SK-N-SH (cell line): ENCODE measurements at regions not wholly inside any gene's neighbourhood (a gene's known extent, or its start where the extent isn't known, plus 50 kb on each side); places are given as distances from the start of the nearest gene placed in this dataset.

Experiments used
- CTCF ChIA-PET: fragments of 300-600, 350-600 bp; formaldehyde crosslinking; extraction: SDS; loops from one replicate; lab custom pipeline; 2021; lab: Yijun Ruan, JAX
- POLR2A ChIA-PET: fragments of 350-600 bp; sonication (Branson Sonifier 250); formaldehyde crosslinking; extraction: SDS; loops from one replicate; lab custom pipeline; 2020; ENCODE audit warnings: antibody characterized with exemption, inconsistent platforms; lab: Yijun Ruan, JAX
- DNase-seq: peaks from one replicate; pipeline ENCODE4 v3.0.0; 2012
- H2AFZ ChIP-seq: fragments of 200-600 bp; sonication (generic); 2 replicates; pipeline ENCODE4 v1.8.1; 2016; ENCODE audit warnings: antibody characterized with exemption, mild to moderate bottlenecking, low read depth
- H3F3A ChIP-seq: fragments of 200-600 bp; sonication (generic); replicated peaks from 2 replicates; pipeline ENCODE3; 2016; ENCODE audit warnings: antibody characterized with exemption, mild to moderate bottlenecking; ENCODE audit not compliant: insufficient read depth
- H3K27ac ChIP-seq, 2 experiments: fragments of 200-500 bp in 1 of 2; fragments of 200-600 bp in 1 of 2; sonication (Bioruptor generic) in 1 of 2; sonication (generic), shearing (Covaris generic) in 1 of 2; 2 replicates each; pipeline versions ENCODE4 v1.5.1 to v1.6.1; 2014 to 2016; ENCODE audit warnings: low read depth in 2 of 2, inconsistent platforms in 1 of 2, low read length in 1 of 2, mild to moderate bottlenecking in 1 of 2, mixed read lengths in 1 of 2
- H3K27me3 ChIP-seq: fragments of 200-600 bp; sonication (generic), shearing (Covaris generic); 2 replicates; pipeline ENCODE4 v1.6.1; 2016; ENCODE audit warnings: mixed run types; ENCODE audit not compliant: insufficient read depth
- H3K36me3 ChIP-seq, 2 experiments: fragments of 200-500 bp in 1 of 2; fragments of 200-600 bp in 1 of 2; sonication (Bioruptor generic) in 1 of 2; sonication (generic) in 1 of 2; replicated peaks in 1 of 2; 2 replicates each; pipeline versions ENCODE3 to v1.5.1; 2014 to 2016; ENCODE audit warnings: low read length in 1 of 2, mild to moderate bottlenecking in 1 of 2; ENCODE audit not compliant: insufficient read depth in 2 of 2, control insufficient read depth in 1 of 2
- H3K4me1 ChIP-seq, 2 experiments: fragments of 200-500 bp in 1 of 2; fragments of 200-600 bp in 1 of 2; sonication (Bioruptor generic) in 1 of 2; sonication (generic), shearing (Covaris generic) in 1 of 2; 2 replicates each; pipeline versions ENCODE4 v1.5.1 to v1.6.1; 2014 to 2016; ENCODE audit warnings: low read depth in 1 of 2, low read length in 1 of 2, mixed run types in 1 of 2; ENCODE audit not compliant: insufficient read depth in 2 of 2, control insufficient read depth in 1 of 2
- H3K4me2 ChIP-seq: fragments of 200-600 bp; sonication (generic), shearing (Covaris generic); 2 replicates; pipeline ENCODE4 v1.6.1; 2017; ENCODE audit warnings: mixed run types
- H3K4me3 ChIP-seq, 2 experiments: fragments of 200-500 bp in 1 of 2; fragments of 200-600 bp in 1 of 2; sonication (Bioruptor generic) in 1 of 2; sonication (generic), shearing (Covaris generic) in 1 of 2; 2 replicates each; pipeline versions ENCODE4 v1.5.1 to v1.8.1; 2014 to 2016; ENCODE audit warnings: low read depth in 2 of 2, inconsistent platforms in 1 of 2, low read length in 1 of 2, mild to moderate bottlenecking in 1 of 2, mixed read lengths in 1 of 2, moderate library complexity in 1 of 2
- H3K79me2 ChIP-seq: fragments of 200-600 bp; sonication (generic); 2 replicates; pipeline ENCODE4 v1.8.1; 2017; ENCODE audit warnings: mild to moderate bottlenecking; ENCODE audit not compliant: insufficient read depth
- H3K9ac ChIP-seq: fragments of 200-600 bp; sonication (generic); 2 replicates; pipeline ENCODE4 v1.6.1; 2017; ENCODE audit warnings: mixed run types
- H3K9me2 ChIP-seq: fragments of 200-600 bp; sonication (generic); 2 replicates; pipeline ENCODE4 v1.6.1; 2017; ENCODE audit warnings: mixed run types
- H3K9me3 ChIP-seq: fragments of 200-600 bp; sonication (generic); 2 replicates; pipeline ENCODE4 v1.6.1; 2017; ENCODE audit warnings: mixed run types, mild to moderate bottlenecking, moderate library complexity
- H4K20me1 ChIP-seq: fragments of 200-600 bp; sonication (generic); 2 replicates; pipeline ENCODE4 v1.6.1; 2017; ENCODE audit warnings: mild to moderate bottlenecking, mixed run types; ENCODE audit not compliant: insufficient read depth
- ELF1 ChIP-seq: IDR thresholded peaks from 2 replicates; pipeline ENCODE4 v1.4.0; 2012
- EP300 ChIP-seq, 2 experiments: IDR thresholded peaks; 2 replicates each; pipeline versions ENCODE4 v1.4.0 to v1.6.1; 2012; ENCODE audit warnings: borderline replicate concordance in 1 of 2, low read depth in 1 of 2, low read length in 1 of 2
- EZH2phosphoT487 ChIP-seq: fragments of 200-600 bp; sonication (generic); IDR thresholded peaks from 2 replicates; pipeline ENCODE4 v1.6.1; 2017; ENCODE audit warnings: low read depth, mixed run types, mild to moderate bottlenecking, antibody characterized with exemption, moderate library complexity, borderline replicate concordance
- FOSL2 ChIP-seq: IDR thresholded peaks from 2 replicates; pipeline ENCODE4 v1.4.0; 2012; ENCODE audit warnings: low read depth, mild to moderate bottlenecking, moderate library complexity, borderline replicate concordance
- GABPA ChIP-seq: IDR thresholded peaks from 2 replicates; pipeline ENCODE4 v1.4.0; 2012; ENCODE audit warnings: low read depth, mild to moderate bottlenecking
- JUND ChIP-seq: IDR thresholded peaks from 2 replicates; pipeline ENCODE4 v1.4.0; 2012
- MEF2A ChIP-seq: IDR thresholded peaks from 2 replicates; pipeline ENCODE4 v1.4.0; 2012; ENCODE audit warnings: low read depth, borderline replicate concordance
- MXI1 ChIP-seq: IDR thresholded peaks from 2 replicates; pipeline ENCODE4 v1.6.1; 2012; ENCODE audit warnings: mild to moderate bottlenecking, low read depth, low read length, improper control_type of control experiment
- NFIC ChIP-seq: IDR thresholded peaks from 2 replicates; pipeline ENCODE4 v1.4.0; 2012; ENCODE audit warnings: borderline replicate concordance
- POLR2AphosphoS5 ChIP-seq: IDR thresholded peaks from 2 replicates; pipeline ENCODE4 v1.6.1; 2012; ENCODE audit warnings: low read depth, low read length
- RAD21 ChIP-seq: IDR thresholded peaks from 2 replicates; pipeline ENCODE4 v1.6.1; 2012; ENCODE audit warnings: mild to moderate bottlenecking, low read length
- RCOR1 ChIP-seq: fragments of 150-350 bp; IDR thresholded peaks from 2 replicates; pipeline ENCODE4 v1.6.1; 2017; ENCODE audit warnings: antibody characterized with exemption, low read length
- RFX5 ChIP-seq: IDR thresholded peaks from 2 replicates; pipeline ENCODE4 v1.6.1; 2012; ENCODE audit warnings: mild to moderate bottlenecking, improper control_type of control experiment, low read length
- SIN3A ChIP-seq: IDR thresholded peaks from 2 replicates; pipeline ENCODE4 v1.6.1; 2012; ENCODE audit warnings: low read depth, mild to moderate bottlenecking, low read length, moderate library complexity, borderline replicate concordance
- TEAD4 ChIP-seq: IDR thresholded peaks from 2 replicates; pipeline ENCODE4 v1.4.0; 2012; ENCODE audit warnings: mild to moderate bottlenecking, borderline replicate concordance; ENCODE audit not compliant: insufficient read depth
- YY1 ChIP-seq: IDR thresholded peaks from 2 replicates; pipeline ENCODE4 v1.4.0; 2012; ENCODE audit warnings: low read depth, mild to moderate bottlenecking
- WGBS: methylation state at CpG from one replicate; pipeline ENCODE4 v1.1.6; 2017; ENCODE audit warnings: low lambda C conversion rate; 5-methylcytosine and 5-hydroxymethylcytosine counted together
- TF ChIP-seq, protein P1 (sequence below): IDR thresholded peaks from 2 replicates; pipeline ENCODE4; 2012
- TF ChIP-seq, protein P2 (sequence below): IDR thresholded peaks from 2 replicates; pipeline ENCODE4 v1.4.0; 2012; ENCODE audit warnings: low read depth
- TF ChIP-seq, protein P3 (sequence below): IDR thresholded peaks from 2 replicates; pipeline ENCODE4 v1.6.1; 2012; ENCODE audit warnings: mild to moderate bottlenecking, low read depth, low read length, moderate library complexity

- 16% methylated on average over 6 of the region's 6 CpGs for WGBS
- H3K36me3 ChIP-seq, result no peaks in the 10 kb centered on the region
- H3K4me3 ChIP-seq, result no peak overlapping the region
- H3K9ac ChIP-seq, result no peak overlapping the region
- H3K9me2 ChIP-seq, result no peaks in the 10 kb centered on the region
- no peak for DNase-seq
- POLR2A ChIA-PET, result no interaction called here
- H3K4me1 ChIP-seq, result peaks cover 0 to 33% of the 10 kb centered on the region in 2 experiments; a peak in 1 of 4 replicates
- CTCF ChIA-PET, result no interaction called here
- no peaks in the 10 kb centered on the region for H3F3A ChIP-seq
- H2AFZ ChIP-seq, result no peak overlapping the region
- H3K27me3 ChIP-seq, result no peaks in the 10 kb centered on the region
- H4K20me1 ChIP-seq, result no peaks in the 10 kb centered on the region
- H3K9me3 ChIP-seq, result no peaks in the 10 kb centered on the region
- H3K27ac ChIP-seq, result no peak overlapping the region
- H3K79me2 ChIP-seq, result no peaks in the 10 kb centered on the region
- no peak overlapping the region for H3K4me2 ChIP-seq
- TF ChIP-seq, protein P1, sequence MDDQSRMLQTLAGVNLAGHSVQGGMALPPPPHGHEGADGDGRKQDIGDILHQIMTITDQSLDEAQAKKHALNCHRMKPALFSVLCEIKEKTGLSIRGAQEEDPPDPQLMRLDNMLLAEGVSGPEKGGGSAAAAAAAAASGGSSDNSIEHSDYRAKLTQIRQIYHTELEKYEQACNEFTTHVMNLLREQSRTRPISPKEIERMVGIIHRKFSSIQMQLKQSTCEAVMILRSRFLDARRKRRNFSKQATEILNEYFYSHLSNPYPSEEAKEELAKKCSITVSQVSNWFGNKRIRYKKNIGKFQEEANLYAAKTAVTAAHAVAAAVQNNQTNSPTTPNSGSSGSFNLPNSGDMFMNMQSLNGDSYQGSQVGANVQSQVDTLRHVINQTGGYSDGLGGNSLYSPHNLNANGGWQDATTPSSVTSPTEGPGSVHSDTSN, result no peak
- TF ChIP-seq MEF2A, result no peak
- no peak for TF ChIP-seq RCOR1
- TF ChIP-seq, protein P2, sequence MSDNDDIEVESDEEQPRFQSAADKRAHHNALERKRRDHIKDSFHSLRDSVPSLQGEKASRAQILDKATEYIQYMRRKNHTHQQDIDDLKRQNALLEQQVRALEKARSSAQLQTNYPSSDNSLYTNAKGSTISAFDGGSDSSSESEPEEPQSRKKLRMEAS, result no peak
- no peak for TF ChIP-seq NFIC
- TF ChIP-seq SIN3A, result no peak
- no peak for TF ChIP-seq JUND
- TF ChIP-seq RAD21, result no peak
- TF ChIP-seq TEAD4, result no peak
- TF ChIP-seq MXI1, result no peak
- TF ChIP-seq, protein P3, sequence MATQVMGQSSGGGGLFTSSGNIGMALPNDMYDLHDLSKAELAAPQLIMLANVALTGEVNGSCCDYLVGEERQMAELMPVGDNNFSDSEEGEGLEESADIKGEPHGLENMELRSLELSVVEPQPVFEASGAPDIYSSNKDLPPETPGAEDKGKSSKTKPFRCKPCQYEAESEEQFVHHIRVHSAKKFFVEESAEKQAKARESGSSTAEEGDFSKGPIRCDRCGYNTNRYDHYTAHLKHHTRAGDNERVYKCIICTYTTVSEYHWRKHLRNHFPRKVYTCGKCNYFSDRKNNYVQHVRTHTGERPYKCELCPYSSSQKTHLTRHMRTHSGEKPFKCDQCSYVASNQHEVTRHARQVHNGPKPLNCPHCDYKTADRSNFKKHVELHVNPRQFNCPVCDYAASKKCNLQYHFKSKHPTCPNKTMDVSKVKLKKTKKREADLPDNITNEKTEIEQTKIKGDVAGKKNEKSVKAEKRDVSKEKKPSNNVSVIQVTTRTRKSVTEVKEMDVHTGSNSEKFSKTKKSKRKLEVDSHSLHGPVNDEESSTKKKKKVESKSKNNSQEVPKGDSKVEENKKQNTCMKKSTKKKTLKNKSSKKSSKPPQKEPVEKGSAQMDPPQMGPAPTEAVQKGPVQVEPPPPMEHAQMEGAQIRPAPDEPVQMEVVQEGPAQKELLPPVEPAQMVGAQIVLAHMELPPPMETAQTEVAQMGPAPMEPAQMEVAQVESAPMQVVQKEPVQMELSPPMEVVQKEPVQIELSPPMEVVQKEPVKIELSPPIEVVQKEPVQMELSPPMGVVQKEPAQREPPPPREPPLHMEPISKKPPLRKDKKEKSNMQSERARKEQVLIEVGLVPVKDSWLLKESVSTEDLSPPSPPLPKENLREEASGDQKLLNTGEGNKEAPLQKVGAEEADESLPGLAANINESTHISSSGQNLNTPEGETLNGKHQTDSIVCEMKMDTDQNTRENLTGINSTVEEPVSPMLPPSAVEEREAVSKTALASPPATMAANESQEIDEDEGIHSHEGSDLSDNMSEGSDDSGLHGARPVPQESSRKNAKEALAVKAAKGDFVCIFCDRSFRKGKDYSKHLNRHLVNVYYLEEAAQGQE, result no peak
- no peak for TF ChIP-seq EZH2phosphoT487
- TF ChIP-seq ELF1, result no peak
These were observed 292.5 kb downstream of the NDUFA10 start for GRCh38 chr2:239732666-239733010.

GRCh38 chr2:239731998-239732665 is 293.0 kb downstream of the NDUFA10 start:
- DNase-seq, result no peak

More at GRCh38 chr2:239731998-239732665, 293.0 kb downstream of the NDUFA10 start:
- Histone ChIP-seq H3F3A (no peaks in the 10 kb centered on the region), H3K27ac (no peak overlapping the region), H3K9ac (no peak overlapping the region), H4K20me1 (no peaks in the 10 kb centered on the region), H3K9me2 (no peaks in the 10 kb centered on the region), H3K4me1 (peaks cover 0 to 38% of the 10 kb centered on the region in 2 experiments; a peak in 1 of 4 replicates), H3K27me3 (no peaks in the 10 kb centered on the region), H3K4me2 (no peak overlapping the region), H3K4me3 (no peak overlapping the region), H2AFZ (no peak overlapping the region), H3K9me3 (no peaks in the 10 kb centered on the region), H3K79me2 (no peaks in the 10 kb centered on the region), H3K36me3 (no peaks in the 10 kb centered on the region)
- CTCF ChIA-PET, result no interaction called here
- WGBS, result 36% methylated on average over 5 of the region's 6 CpGs
- TF ChIP-seq YY1, result no peak
- no peak for TF ChIP-seq EP300 (IDR thresholded peaks at IDR 0.05; ENCODE audit: borderline replicate concordance in 1 of 2, low read depth in 1 of 2, low read length in 1 of 2)
- no peak for TF ChIP-seq EZH2phosphoT487
- TF ChIP-seq FOSL2, result no peak
- TF ChIP-seq RFX5, result no peak
- TF ChIP-seq POLR2AphosphoS5, result no peak
- no peak for TF ChIP-seq GABPA
- POLR2A ChIA-PET, result no interaction called here
